ENCODE measurements at regions not wholly inside any gene's neighbourhood (a gene's known extent, or its start where the extent isn't known, plus 50 kb on each side); places are given as distances from the start of the nearest gene placed in this dataset.

GRCh38 chr9:13596383-13596970 lies 317.0 kb upstream of the MPDZ start:
- DNase-seq (ENCODE audit: low spot score), result no peak

DNA sequence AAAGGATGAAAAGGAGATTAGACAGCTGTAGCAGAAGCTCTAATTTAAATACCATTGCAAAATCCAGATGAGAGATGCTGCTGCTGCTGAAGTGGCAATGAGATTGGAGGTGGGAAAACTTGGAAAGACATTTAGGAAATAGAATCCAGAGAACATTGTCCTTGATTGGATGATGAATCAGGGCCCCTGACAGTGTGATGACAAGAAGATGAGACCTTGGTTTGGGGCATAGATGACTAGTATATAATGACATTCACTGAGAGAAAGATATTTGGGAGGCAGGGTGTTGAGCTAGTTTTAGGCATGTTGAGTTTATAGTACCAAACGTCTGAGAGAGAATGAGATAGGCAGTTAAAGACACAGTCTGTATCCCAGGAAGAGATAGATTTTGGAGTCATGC lies 311.5 kb upstream of the MPDZ start:
- no peak for DNase-seq (ENCODE audit: low spot score)

GRCh38 chr9:13589034-13589737 lies 309.7 kb upstream of the MPDZ start:
- DNase-seq (ENCODE audit: low spot score), result no peak

DNA sequence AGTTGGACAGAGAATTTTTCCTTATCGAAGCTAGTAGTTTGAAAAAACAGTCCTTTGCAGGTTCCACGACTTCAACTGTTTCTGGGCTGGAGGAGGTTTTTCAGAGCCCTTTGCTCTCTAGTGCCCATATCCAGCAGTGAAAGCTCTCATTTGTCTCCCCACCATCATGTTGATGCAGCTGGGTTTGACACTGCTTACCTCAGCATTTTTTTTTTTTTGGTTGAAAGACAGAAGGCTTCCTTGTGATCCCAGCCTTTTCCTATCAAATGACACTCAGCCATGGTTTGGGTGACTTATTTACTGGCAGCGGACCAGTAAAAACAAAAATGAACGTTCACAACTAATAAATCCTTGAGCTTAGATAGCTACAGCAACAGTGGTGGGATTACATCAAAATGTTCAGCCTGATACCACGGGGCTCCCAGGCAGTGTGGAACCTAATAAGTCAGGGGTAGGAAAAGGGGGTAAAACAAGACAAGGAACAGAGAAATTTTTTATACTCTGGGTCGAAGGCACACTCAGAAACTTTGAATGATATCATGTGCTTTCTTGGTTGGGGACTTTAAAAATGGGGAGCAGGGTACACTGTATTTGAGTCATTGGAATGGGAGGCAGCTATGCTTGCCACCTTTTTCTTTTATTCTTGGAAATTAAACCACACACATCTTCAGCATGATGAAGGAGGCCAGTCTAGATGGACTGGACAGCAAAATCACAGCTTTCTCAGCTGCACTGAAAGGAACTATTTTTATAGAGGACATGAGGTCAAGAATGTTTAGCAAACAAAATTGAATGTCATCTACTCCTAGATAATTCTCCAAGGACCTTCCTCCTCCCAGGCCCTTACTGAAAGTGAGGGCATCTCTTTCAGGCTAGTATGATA lies 308.9 kb upstream of the MPDZ start:
- no peak for DNase-seq (ENCODE audit: low spot score)

- no peak for DNase-seq (ENCODE audit: low spot score)
Observed at GRCh38 chr9:13587571-13587970, 308.1 kb upstream of the MPDZ start.

DNA sequence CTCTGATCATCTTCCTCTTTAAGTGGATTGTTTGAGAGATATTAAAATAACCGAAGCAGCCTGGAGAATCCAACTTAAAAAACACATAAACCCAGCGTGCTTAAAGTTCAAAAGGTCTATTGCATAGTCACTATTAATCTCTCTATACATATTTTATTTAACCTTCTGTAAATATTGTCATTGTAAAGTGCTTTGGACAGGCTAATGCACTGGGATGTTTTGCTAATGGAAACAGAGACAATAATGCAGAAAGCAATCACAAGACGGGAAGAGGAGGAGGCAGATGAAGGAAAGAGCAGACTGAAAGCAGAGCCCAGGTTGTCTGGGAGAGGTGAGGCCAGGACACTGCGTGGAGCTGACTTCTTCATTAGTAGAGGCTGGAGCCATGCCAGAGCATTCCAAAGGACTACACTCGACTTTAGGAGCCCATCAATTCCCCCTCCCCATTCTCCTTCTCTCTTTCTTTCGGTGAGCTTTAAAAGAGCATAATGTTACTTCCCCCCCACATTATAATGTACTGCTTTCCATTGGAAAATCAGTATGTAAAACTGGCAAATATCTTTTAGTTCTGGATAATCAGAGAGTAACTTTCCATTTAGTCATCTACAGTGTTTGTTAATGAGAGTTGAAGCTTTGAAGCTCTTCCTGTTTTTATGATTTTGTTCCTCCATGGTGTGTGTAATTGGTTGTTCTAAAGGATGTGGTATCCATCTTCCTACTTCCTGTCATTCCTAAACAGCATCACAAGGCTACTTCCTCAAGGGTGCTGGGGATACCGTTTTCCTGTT lies 307.3 kb upstream of the MPDZ start:
- DNase-seq (ENCODE audit: low spot score), result no peak

DNA sequence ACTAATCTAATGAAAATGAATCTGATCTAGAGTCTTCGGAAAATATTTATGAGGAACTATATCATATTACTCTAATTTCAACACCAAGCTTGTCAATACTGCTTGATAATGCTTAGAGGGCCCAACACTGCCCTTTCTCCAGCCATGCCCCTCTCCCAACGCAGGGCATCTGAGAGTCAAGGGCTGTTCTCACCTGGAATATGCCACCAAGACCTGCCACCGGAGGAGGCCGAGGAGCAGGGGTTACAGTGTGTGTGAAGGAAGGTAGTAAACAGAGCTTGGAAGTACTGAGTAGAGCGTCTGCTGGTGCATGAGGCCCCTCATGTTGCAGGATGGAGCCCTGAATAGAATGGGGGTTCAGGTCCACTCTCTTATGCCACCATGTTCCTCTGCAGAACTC lies 301.3 kb upstream of the MPDZ start:
- no peak for DNase-seq (ENCODE audit: low spot score)

- DNase-seq (ENCODE audit: low spot score), result no peak
Observed at GRCh38 chr9:13580131-13580530, 300.6 kb upstream of the MPDZ start.

DNA sequence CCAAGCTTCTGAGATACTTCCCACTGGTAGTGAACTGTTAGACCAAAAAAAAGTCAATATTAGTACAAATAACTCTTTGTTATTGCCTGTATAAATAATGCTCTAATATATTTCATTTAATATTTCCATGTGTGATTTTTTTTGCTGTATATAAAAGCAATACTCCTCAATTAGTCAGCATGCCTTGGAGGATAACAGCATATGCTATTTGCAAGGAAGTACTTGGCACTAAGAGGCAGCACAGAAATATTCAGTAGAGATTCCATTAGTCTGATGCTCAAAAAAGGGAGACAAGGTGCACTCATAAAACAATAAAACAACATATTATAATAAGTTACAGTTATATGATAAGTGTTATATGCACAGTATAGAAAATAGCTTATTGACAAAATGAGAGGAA lies 296.6 kb upstream of the MPDZ start:
- no peak for DNase-seq (ENCODE audit: low spot score)

GRCh38 chr9:13575558-13575957 lies 296.1 kb upstream of the MPDZ start:
- no peak for DNase-seq (ENCODE audit: low spot score)

GRCh38 chr9:13570068-13570974 lies 290.8 kb upstream of the MPDZ start:
- DNase-seq (ENCODE audit: low spot score), result no peak

DNA sequence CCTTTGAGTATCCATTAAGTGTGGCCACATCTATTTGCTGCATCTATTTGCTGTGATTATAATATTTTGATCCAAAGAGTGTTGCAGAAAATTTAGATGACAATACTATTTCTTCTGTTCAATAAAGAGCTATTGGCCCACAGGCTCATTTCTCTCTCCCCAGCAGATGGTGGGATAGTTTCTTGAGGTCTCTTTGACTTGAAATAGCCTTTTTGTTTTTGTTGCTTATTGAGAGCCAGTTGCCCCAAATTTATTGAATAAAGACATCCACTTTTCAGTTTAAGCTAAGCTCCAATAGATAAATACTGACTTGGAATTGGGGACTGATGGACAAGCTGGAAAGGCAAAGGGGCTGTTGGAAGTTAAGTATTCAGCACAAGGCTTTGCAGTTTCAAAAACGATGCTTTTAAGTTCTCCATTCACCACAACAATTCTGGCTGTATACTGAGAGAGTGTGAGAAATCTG lies 290.1 kb upstream of the MPDZ start:
- DNase-seq (ENCODE audit: low spot score), result no peak

GRCh38 chr9:13568841-13569601 lies 289.5 kb upstream of the MPDZ start:
- DNase-seq (ENCODE audit: low spot score), result no peak

- no peak for DNase-seq (ENCODE audit: low spot score)
Observed at GRCh38 chr9:13568405-13568804, 288.9 kb upstream of the MPDZ start.

- no peak for DNase-seq (ENCODE audit: low spot score)
Observed at GRCh38 chr9:13567833-13568232, 288.3 kb upstream of the MPDZ start.

DNA sequence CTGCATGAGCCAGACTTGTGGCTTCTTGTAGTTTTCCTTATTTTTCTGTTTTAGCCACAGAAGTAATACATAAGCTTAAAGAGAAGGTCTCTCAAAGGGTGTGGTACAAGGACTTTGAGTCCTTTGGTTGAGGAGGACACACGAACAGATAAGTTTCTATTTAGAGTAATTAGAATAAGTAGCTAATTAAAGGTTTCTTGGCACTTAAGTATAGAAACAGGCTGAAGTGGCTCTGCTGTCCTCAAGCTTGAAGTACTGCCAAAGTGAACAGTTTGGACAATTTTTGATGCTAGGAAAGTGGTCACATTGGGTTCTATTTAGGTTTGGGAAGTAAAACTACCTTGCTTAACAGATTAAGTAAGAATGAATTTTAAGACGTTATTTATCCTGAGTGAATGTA lies 278.3 kb upstream of the MPDZ start:
- DNase-seq (ENCODE audit: low spot score), result no peak

GRCh38 chr9:13556656-13557055 lies 277.2 kb upstream of the MPDZ start:
- DNase-seq (ENCODE audit: low spot score), result no peak

- DNase-seq (ENCODE audit: low spot score), result no peak
Observed at GRCh38 chr9:13555989-13556500, 276.6 kb upstream of the MPDZ start.

- no peak for DNase-seq (ENCODE audit: low spot score)
Observed at GRCh38 chr9:13555516-13555915, 276.0 kb upstream of the MPDZ start.

GRCh38 chr9:13554626-13555025 lies 275.1 kb upstream of the MPDZ start:
- DNase-seq (ENCODE audit: low spot score), result no peak

Measured in SW480 (cell line).